IMR-90 (cell line): ENCODE measurements at regions not wholly inside any gene's neighbourhood (a gene's known extent, or its start where the extent isn't known, plus 50 kb on each side); places are given as distances from the start of the nearest gene placed in this dataset.

Experiments
- ATAC-seq: fragments of 200-7000 bp; cut with Tn5 transposase; 2 replicates; pipeline ENCODE4 v1.9.1; 2020; ENCODE audit warnings: low read depth, mild to moderate bottlenecking, moderate library complexity
- BruUV-seq: library from RNA; stranded (reverse); fragments of 400-500 nt; replicated peaks from 2 replicates; lab custom pipeline; 2021; lab: Mats Ljungman, UMichigan
- CTCF ChIA-PET: fragments of 300-600 bp; formaldehyde crosslinking; extraction: SDS; loops from one replicate; lab custom pipeline; 2021; ENCODE audit warnings: antibody characterized with exemption; lab: Yijun Ruan, JAX
- POLR2A ChIA-PET: fragments of 300-600 bp; sonication (Branson Sonifier 250); formaldehyde crosslinking; loops from one replicate; lab custom pipeline; 2022; ENCODE audit warnings: antibody characterized with exemption; ENCODE audit not compliant: unreplicated experiment; lab: Charles Lee
- DNase-seq: peaks from one replicate; pipeline ENCODE4 v3.0.0; 2013
- H2AFZ ChIP-seq: replicated peaks from 2 replicates; pipeline ENCODE3; 2013; ENCODE audit warnings: low read length, mild to moderate bottlenecking; ENCODE audit not compliant: poor library complexity
- H2AK5ac ChIP-seq: 2 replicates; pipeline ENCODE4 v1.6.1; 2013; ENCODE audit warnings: low read depth, low read length, inconsistent platforms
- H2AK9ac ChIP-seq: replicated peaks from 2 replicates; pipeline ENCODE3; 2013; ENCODE audit warnings: mild to moderate bottlenecking, low read depth, low read length, moderate library complexity; ENCODE audit not compliant: poor library complexity
- H2BK120ac ChIP-seq: 2 replicates; pipeline ENCODE4 v1.6.1; 2013; ENCODE audit warnings: low read depth, low read length, inconsistent platforms
- H2BK15ac ChIP-seq: 3 replicates; pipeline ENCODE4 v1.6.1; 2013; ENCODE audit warnings: low read depth, low read length, inconsistent platforms
- H2BK20ac ChIP-seq: 2 replicates; pipeline ENCODE4 v1.6.1; 2013; ENCODE audit warnings: low read depth, mild to moderate bottlenecking, inconsistent platforms, low read length, moderate library complexity
- H2BK5ac ChIP-seq: 2 replicates; pipeline ENCODE4 v1.6.1; 2013; ENCODE audit warnings: mild to moderate bottlenecking, low read depth, low read length, inconsistent platforms; ENCODE audit not compliant: poor library complexity, severe bottlenecking
- H3K14ac ChIP-seq: replicated peaks from 2 replicates; pipeline ENCODE4 v1.6.1; 2013; ENCODE audit warnings: low read depth, low read length, inconsistent platforms
- H3K18ac ChIP-seq: 2 replicates; pipeline ENCODE4 v1.6.1; 2013; ENCODE audit warnings: low read depth, low read length, control low read depth
- H3K23ac ChIP-seq: 2 replicates; pipeline ENCODE4 v1.6.1; 2013; ENCODE audit warnings: low read depth, low read length, inconsistent platforms
- H3K27ac ChIP-seq: 2 replicates; pipeline ENCODE4 v1.5.1; 2013; ENCODE audit warnings: mild to moderate bottlenecking, control low read depth, low read length; ENCODE audit not compliant: insufficient read depth
- H3K27me3 ChIP-seq: 2 replicates; pipeline ENCODE4 v1.6.1; 2013; ENCODE audit warnings: low read length; ENCODE audit not compliant: control insufficient read depth, insufficient read depth
- H3K36me3 ChIP-seq: 2 replicates; pipeline ENCODE4 v1.6.1; 2013; ENCODE audit warnings: low read length, mixed read lengths; ENCODE audit not compliant: control insufficient read depth, insufficient read depth
- H3K4ac ChIP-seq: 2 replicates; pipeline ENCODE4 v1.6.1; 2013; ENCODE audit warnings: low read depth, low read length, inconsistent platforms
- H3K4me1 ChIP-seq: 2 replicates; pipeline ENCODE4 v1.6.1; 2013; ENCODE audit warnings: low read length, mixed read lengths; ENCODE audit not compliant: control insufficient read depth, insufficient read depth
- H3K4me2 ChIP-seq: 2 replicates; pipeline ENCODE4 v1.6.1; 2013; ENCODE audit warnings: low read depth, mild to moderate bottlenecking, control low read depth, low read length, moderate library complexity
- H3K4me3 ChIP-seq: 2 replicates; pipeline ENCODE4 v1.5.1; 2013; ENCODE audit warnings: low read depth, mild to moderate bottlenecking, control low read depth, low read length, moderate library complexity; ENCODE audit not compliant: insufficient read depth
- H3K56ac ChIP-seq: 2 replicates; pipeline ENCODE4 v1.6.1; 2013; ENCODE audit warnings: low read length, inconsistent platforms; ENCODE audit not compliant: insufficient read depth; ENCODE audit errors: extremely low read depth
- H3K79me1 ChIP-seq, 2 experiments: 2 replicates each; pipeline ENCODE4 v1.6.1; 2013; ENCODE audit warnings: low read length in 2 of 2, inconsistent platforms in 1 of 2, low read depth in 1 of 2
- H3K9ac ChIP-seq: 2 replicates; pipeline ENCODE4 v1.6.1; 2013; ENCODE audit warnings: low read depth, low read length, control low read depth
- H3K9me1 ChIP-seq: 2 replicates; pipeline ENCODE4 v1.6.1; 2013; ENCODE audit warnings: low read length, inconsistent platforms; ENCODE audit not compliant: insufficient read depth
- H3K9me3 ChIP-seq: 2 replicates; pipeline ENCODE4 v1.6.1; 2013; ENCODE audit warnings: low read length; ENCODE audit not compliant: control insufficient read depth, insufficient read depth
- H4K20me1 ChIP-seq: 2 replicates; pipeline ENCODE4 v1.6.1; 2013; ENCODE audit warnings: low read length, inconsistent platforms; ENCODE audit not compliant: insufficient read depth
- H4K5ac ChIP-seq: 2 replicates; pipeline ENCODE4 v1.6.1; 2013; ENCODE audit warnings: mild to moderate bottlenecking, low read depth, low read length, control low read depth
- H4K8ac ChIP-seq, 2 experiments: 2 replicates each; pipeline ENCODE4 v1.6.1; 2013; ENCODE audit warnings: low read depth in 2 of 2, low read length in 2 of 2, control low read depth in 1 of 2, inconsistent platforms in 1 of 2
- H4K91ac ChIP-seq: 2 replicates; pipeline ENCODE4 v1.6.1; 2013; ENCODE audit warnings: low read depth, low read length, inconsistent platforms; ENCODE audit not compliant: insufficient read depth
- BHLHE40 ChIP-seq: fragments of 150-350 bp; IDR thresholded peaks from 2 replicates; pipeline ENCODE4 v1.6.1; 2016; ENCODE audit warnings: mild to moderate bottlenecking, low read depth, low read length
- CEBPB ChIP-seq: IDR thresholded peaks from 2 replicates; pipeline ENCODE4 v1.6.1; 2012; ENCODE audit warnings: low read depth, low read length, improper control_type of control experiment
- FOS ChIP-seq: fragments of 150-350 bp; IDR thresholded peaks from 2 replicates; pipeline ENCODE4 v1.6.1; 2016; ENCODE audit warnings: low read depth, low read length
- NFE2L2 ChIP-seq: fragments of 150-350 bp; IDR thresholded peaks from 2 replicates; pipeline ENCODE4 v1.6.1; 2016; ENCODE audit warnings: low read depth, mild to moderate bottlenecking, low read length
- POLR2A ChIP-seq: IDR thresholded peaks from 2 replicates; pipeline ENCODE4 v1.6.1; 2012; ENCODE audit warnings: mild to moderate bottlenecking, low read depth, low read length
- RAD21 ChIP-seq: IDR thresholded peaks from 2 replicates; pipeline ENCODE4 v1.6.1; 2012; ENCODE audit warnings: low read length, improper control_type of control experiment
- SMC3 ChIP-seq: fragments of 150-350 bp; IDR thresholded peaks from 2 replicates; pipeline ENCODE4 v1.6.1; 2016; ENCODE audit warnings: low read depth, mild to moderate bottlenecking, antibody characterized with exemption, low read length, moderate library complexity
- WGBS, 2 experiments: methylation state at CpG; one replicate each; pipeline versions ENCODE4 v1.1.5 to v1.1.7; 2013; ENCODE audit warnings: missing lambda C conversion rate in 2 of 2; ENCODE audit not compliant: insufficient read length in 1 of 2; ENCODE audit errors: extremely low coverage in 2 of 2; 5-methylcytosine and 5-hydroxymethylcytosine counted together
- dilution Hi-C: fragments of 300-500 bp; cut with HindIII; formaldehyde crosslinking; loops from one replicate; pipeline ENCODE4 v1.14.3; 2018; ENCODE audit warnings: low sequenced_read_pairs; ENCODE audit not compliant: unreplicated experiment
- in situ Hi-C: fragments of 300-500 bp; cut with MboI; formaldehyde crosslinking; loops from 3 replicates; pipeline ENCODE4 v1.14.3; 2019; ENCODE audit warnings: low sequenced_read_pairs, inconsistent platforms, mixed read lengths
- intact Hi-C: fragments of 100-400 bp; cut with micrococcal nuclease; formaldehyde crosslinking; loops from 2 replicates; pipeline ENCODE4 v1.10.0; 2022
- TF ChIP-seq, protein P1 (sequence below): conservative IDR thresholded peaks from 2 replicates; pipeline ENCODE4 v1.5.1; 2012; ENCODE audit warnings: mild to moderate bottlenecking, low read depth, low read length, improper control_type of control experiment
- TF ChIP-seq, protein P2 (sequence below): fragments of 150-350 bp; IDR thresholded peaks from 2 replicates; pipeline ENCODE4 v1.6.1; 2017; ENCODE audit warnings: mild to moderate bottlenecking, antibody characterized with exemption, low read length, low read depth

DNA sequence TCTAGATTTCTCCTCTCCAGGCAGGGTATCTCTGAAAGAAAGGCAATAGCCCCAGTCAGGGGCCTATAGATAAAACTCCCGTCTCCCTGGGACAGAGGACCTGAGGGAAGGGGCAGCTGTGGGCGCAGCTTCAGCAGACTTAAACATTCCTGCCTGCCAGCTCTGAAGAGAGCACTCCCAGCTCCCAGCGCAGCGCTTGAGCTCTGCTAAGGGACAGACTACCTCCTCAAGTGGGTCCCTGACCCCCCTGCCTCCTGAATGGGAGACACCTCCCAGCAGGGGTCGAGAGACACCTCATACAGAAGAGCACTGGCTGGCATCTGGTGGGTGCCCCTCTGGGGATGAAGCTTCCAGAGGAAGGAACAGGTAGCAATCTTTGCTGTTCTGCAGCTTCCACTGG, 556.9 kb downstream of the EPM2A start:
- no peak overlapping the region for H2BK20ac ChIP-seq
- in situ Hi-C loops, result no loop called here
- H4K8ac ChIP-seq, result no peak overlapping the region
- H3K27me3 ChIP-seq, result no peaks in the 10 kb centered on the region
- WGBS, 2 experiments, result no CpG with 5 or more reads among the region's 5 CpGs
- H3K36me3 ChIP-seq, result no peaks in the 10 kb centered on the region
- H3K4me1 ChIP-seq, result no peaks in the 10 kb centered on the region
- H3K79me1 ChIP-seq, result no peaks in the 10 kb centered on the region
- no peak overlapping the region for H2BK15ac ChIP-seq
- no peaks in the 10 kb centered on the region for H3K9me1 ChIP-seq
- no peaks in the 10 kb centered on the region for H3K9me3 ChIP-seq
- H4K5ac ChIP-seq, result no peak overlapping the region
- intact Hi-C loops, result no loop called here
- H2AK5ac ChIP-seq, result no peak overlapping the region
- no peak overlapping the region for H3K14ac ChIP-seq
- no peak overlapping the region for H3K23ac ChIP-seq
- H3K4ac ChIP-seq, result no peak overlapping the region
- TF ChIP-seq FOS (no peak), CEBPB (no peak), RAD21 (no peak), SMC3 (no peak), NFE2L2 (no peak), BHLHE40 (no peak), POLR2A (no peak)
- TF ChIP-seq, protein P1, sequence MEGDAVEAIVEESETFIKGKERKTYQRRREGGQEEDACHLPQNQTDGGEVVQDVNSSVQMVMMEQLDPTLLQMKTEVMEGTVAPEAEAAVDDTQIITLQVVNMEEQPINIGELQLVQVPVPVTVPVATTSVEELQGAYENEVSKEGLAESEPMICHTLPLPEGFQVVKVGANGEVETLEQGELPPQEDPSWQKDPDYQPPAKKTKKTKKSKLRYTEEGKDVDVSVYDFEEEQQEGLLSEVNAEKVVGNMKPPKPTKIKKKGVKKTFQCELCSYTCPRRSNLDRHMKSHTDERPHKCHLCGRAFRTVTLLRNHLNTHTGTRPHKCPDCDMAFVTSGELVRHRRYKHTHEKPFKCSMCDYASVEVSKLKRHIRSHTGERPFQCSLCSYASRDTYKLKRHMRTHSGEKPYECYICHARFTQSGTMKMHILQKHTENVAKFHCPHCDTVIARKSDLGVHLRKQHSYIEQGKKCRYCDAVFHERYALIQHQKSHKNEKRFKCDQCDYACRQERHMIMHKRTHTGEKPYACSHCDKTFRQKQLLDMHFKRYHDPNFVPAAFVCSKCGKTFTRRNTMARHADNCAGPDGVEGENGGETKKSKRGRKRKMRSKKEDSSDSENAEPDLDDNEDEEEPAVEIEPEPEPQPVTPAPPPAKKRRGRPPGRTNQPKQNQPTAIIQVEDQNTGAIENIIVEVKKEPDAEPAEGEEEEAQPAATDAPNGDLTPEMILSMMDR, result no peak
- TF ChIP-seq, protein P2, sequence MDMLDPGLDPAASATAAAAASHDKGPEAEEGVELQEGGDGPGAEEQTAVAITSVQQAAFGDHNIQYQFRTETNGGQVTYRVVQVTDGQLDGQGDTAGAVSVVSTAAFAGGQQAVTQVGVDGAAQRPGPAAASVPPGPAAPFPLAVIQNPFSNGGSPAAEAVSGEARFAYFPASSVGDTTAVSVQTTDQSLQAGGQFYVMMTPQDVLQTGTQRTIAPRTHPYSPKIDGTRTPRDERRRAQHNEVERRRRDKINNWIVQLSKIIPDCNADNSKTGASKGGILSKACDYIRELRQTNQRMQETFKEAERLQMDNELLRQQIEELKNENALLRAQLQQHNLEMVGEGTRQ, result no peak
- H2AK9ac ChIP-seq, result no peak overlapping the region
- no peak overlapping the region for H3K4me3 ChIP-seq
- no peak overlapping the region for H3K18ac ChIP-seq
- ChIA-PET POLR2A (no interaction called here), CTCF (no interaction called here)
- no peak overlapping the region for H2AFZ ChIP-seq
- H3K27ac ChIP-seq, result no peak overlapping the region
- ATAC-seq (no peak), DNase-seq (no peak)
- H3K56ac ChIP-seq, result no peak overlapping the region
- no peak overlapping the region for H4K91ac ChIP-seq
- dilution Hi-C loops, result no loop called here
- H4K20me1 ChIP-seq, result no peaks in the 10 kb centered on the region
- H2BK5ac ChIP-seq, result no peak overlapping the region
- no peak overlapping the region for H3K9ac ChIP-seq
- BruUV-seq, result no TSS peak
- no peak overlapping the region for H2BK120ac ChIP-seq
- H3K4me2 ChIP-seq, result no peak overlapping the region
